SK-N-SH (cell line): ENCODE measurements at regions not wholly inside any gene's neighbourhood (a gene's known extent, or its start where the extent isn't known, plus 50 kb on each side); places are given as distances from the start of the nearest gene placed in this dataset.

ENCODE experiments used
- CTCF ChIA-PET: fragments of 300-600, 350-600 bp; formaldehyde crosslinking; extraction: SDS; loops from one replicate; lab custom pipeline; 2021; lab: Yijun Ruan, JAX
- POLR2A ChIA-PET: fragments of 350-600 bp; sonication (Branson Sonifier 250); formaldehyde crosslinking; extraction: SDS; loops from one replicate; lab custom pipeline; 2020; ENCODE audit warnings: antibody characterized with exemption, inconsistent platforms; lab: Yijun Ruan, JAX
- DNase-seq: peaks from one replicate; pipeline ENCODE4 v3.0.0; 2012
- H2AFZ ChIP-seq: fragments of 200-600 bp; sonication (generic); 2 replicates; pipeline ENCODE4 v1.8.1; 2016; ENCODE audit warnings: antibody characterized with exemption, mild to moderate bottlenecking, low read depth
- H3F3A ChIP-seq: fragments of 200-600 bp; sonication (generic); replicated peaks from 2 replicates; pipeline ENCODE3; 2016; ENCODE audit warnings: antibody characterized with exemption, mild to moderate bottlenecking; ENCODE audit not compliant: insufficient read depth
- H3K27ac ChIP-seq, 2 experiments: fragments of 200-500 bp in 1 of 2; fragments of 200-600 bp in 1 of 2; sonication (Bioruptor generic) in 1 of 2; sonication (generic), shearing (Covaris generic) in 1 of 2; 2 replicates each; pipeline versions ENCODE4 v1.5.1 to v1.6.1; 2014 to 2016; ENCODE audit warnings: low read depth in 2 of 2, inconsistent platforms in 1 of 2, low read length in 1 of 2, mild to moderate bottlenecking in 1 of 2, mixed read lengths in 1 of 2
- H3K27me3 ChIP-seq: fragments of 200-600 bp; sonication (generic), shearing (Covaris generic); 2 replicates; pipeline ENCODE4 v1.6.1; 2016; ENCODE audit warnings: mixed run types; ENCODE audit not compliant: insufficient read depth
- H3K36me3 ChIP-seq, 2 experiments: fragments of 200-500 bp in 1 of 2; fragments of 200-600 bp in 1 of 2; sonication (Bioruptor generic) in 1 of 2; sonication (generic) in 1 of 2; replicated peaks in 1 of 2; 2 replicates each; pipeline versions ENCODE3 to v1.5.1; 2014 to 2016; ENCODE audit warnings: low read length in 1 of 2, mild to moderate bottlenecking in 1 of 2; ENCODE audit not compliant: insufficient read depth in 2 of 2, control insufficient read depth in 1 of 2
- H3K4me1 ChIP-seq, 2 experiments: fragments of 200-500 bp in 1 of 2; fragments of 200-600 bp in 1 of 2; sonication (Bioruptor generic) in 1 of 2; sonication (generic), shearing (Covaris generic) in 1 of 2; 2 replicates each; pipeline versions ENCODE4 v1.5.1 to v1.6.1; 2014 to 2016; ENCODE audit warnings: low read depth in 1 of 2, low read length in 1 of 2, mixed run types in 1 of 2; ENCODE audit not compliant: insufficient read depth in 2 of 2, control insufficient read depth in 1 of 2
- H3K4me2 ChIP-seq: fragments of 200-600 bp; sonication (generic), shearing (Covaris generic); 2 replicates; pipeline ENCODE4 v1.6.1; 2017; ENCODE audit warnings: mixed run types
- H3K4me3 ChIP-seq, 2 experiments: fragments of 200-500 bp in 1 of 2; fragments of 200-600 bp in 1 of 2; sonication (Bioruptor generic) in 1 of 2; sonication (generic), shearing (Covaris generic) in 1 of 2; 2 replicates each; pipeline versions ENCODE4 v1.5.1 to v1.8.1; 2014 to 2016; ENCODE audit warnings: low read depth in 2 of 2, inconsistent platforms in 1 of 2, low read length in 1 of 2, mild to moderate bottlenecking in 1 of 2, mixed read lengths in 1 of 2, moderate library complexity in 1 of 2
- H3K79me2 ChIP-seq: fragments of 200-600 bp; sonication (generic); 2 replicates; pipeline ENCODE4 v1.8.1; 2017; ENCODE audit warnings: mild to moderate bottlenecking; ENCODE audit not compliant: insufficient read depth
- H3K9ac ChIP-seq: fragments of 200-600 bp; sonication (generic); 2 replicates; pipeline ENCODE4 v1.6.1; 2017; ENCODE audit warnings: mixed run types
- H3K9me2 ChIP-seq: fragments of 200-600 bp; sonication (generic); 2 replicates; pipeline ENCODE4 v1.6.1; 2017; ENCODE audit warnings: mixed run types
- H3K9me3 ChIP-seq: fragments of 200-600 bp; sonication (generic); 2 replicates; pipeline ENCODE4 v1.6.1; 2017; ENCODE audit warnings: mixed run types, mild to moderate bottlenecking, moderate library complexity
- H4K20me1 ChIP-seq: fragments of 200-600 bp; sonication (generic); 2 replicates; pipeline ENCODE4 v1.6.1; 2017; ENCODE audit warnings: mild to moderate bottlenecking, mixed run types; ENCODE audit not compliant: insufficient read depth
- CTCF ChIP-seq: fragments of 200-600 bp; sonication (generic); IDR thresholded peaks from 2 replicates; pipeline ENCODE4 v1.6.1; 2017; ENCODE audit warnings: antibody characterized with exemption, mild to moderate bottlenecking, moderate library complexity
- EP300 ChIP-seq, 2 experiments: IDR thresholded peaks; 2 replicates each; pipeline versions ENCODE4 v1.4.0 to v1.6.1; 2012; ENCODE audit warnings: borderline replicate concordance in 1 of 2, low read depth in 1 of 2, low read length in 1 of 2
- EZH2phosphoT487 ChIP-seq: fragments of 200-600 bp; sonication (generic); IDR thresholded peaks from 2 replicates; pipeline ENCODE4 v1.6.1; 2017; ENCODE audit warnings: low read depth, mixed run types, mild to moderate bottlenecking, antibody characterized with exemption, moderate library complexity, borderline replicate concordance
- FOXJ3 ChIP-seq: sonication (generic); formaldehyde crosslinking; IDR thresholded peaks from 2 replicates; pipeline ENCODE4 v1.5.1; 2020; ENCODE audit warnings: mild to moderate bottlenecking, missing genetic modification reagents
- FOXM1 ChIP-seq: IDR thresholded peaks from 2 replicates; pipeline ENCODE4 v1.4.0; 2012; ENCODE audit warnings: low read depth, mild to moderate bottlenecking
- GABPA ChIP-seq: IDR thresholded peaks from 2 replicates; pipeline ENCODE4 v1.4.0; 2012; ENCODE audit warnings: low read depth, mild to moderate bottlenecking
- IRF3 ChIP-seq: fragments of 150-350 bp; IDR thresholded peaks from 2 replicates; pipeline ENCODE4 v1.6.1; 2016; ENCODE audit warnings: mild to moderate bottlenecking, low read depth, low read length
- JUND ChIP-seq: IDR thresholded peaks from 2 replicates; pipeline ENCODE4 v1.4.0; 2012
- NFIC ChIP-seq: IDR thresholded peaks from 2 replicates; pipeline ENCODE4 v1.4.0; 2012; ENCODE audit warnings: borderline replicate concordance
- NRF1 ChIP-seq: IDR thresholded peaks from 2 replicates; pipeline ENCODE4 v1.6.1; 2012; ENCODE audit warnings: low read depth, mild to moderate bottlenecking, low read length
- RFX5 ChIP-seq: IDR thresholded peaks from 2 replicates; pipeline ENCODE4 v1.6.1; 2012; ENCODE audit warnings: mild to moderate bottlenecking, improper control_type of control experiment, low read length
- RXRA ChIP-seq: IDR thresholded peaks from 2 replicates; pipeline ENCODE4 v1.4.0; 2012; ENCODE audit warnings: low read depth, mild to moderate bottlenecking, borderline replicate concordance
- TAF1 ChIP-seq: IDR thresholded peaks from 2 replicates; pipeline ENCODE4 v1.6.1; 2012; ENCODE audit warnings: low read depth, mild to moderate bottlenecking, low read length, moderate library complexity, borderline replicate concordance
- USF1 ChIP-seq: IDR thresholded peaks from 2 replicates; pipeline ENCODE4 v1.4.0; 2012; ENCODE audit warnings: low read depth, borderline replicate concordance
- USF2 ChIP-seq: fragments of 150-350 bp; IDR thresholded peaks from 2 replicates; pipeline ENCODE4 v1.6.1; 2017; ENCODE audit warnings: antibody characterized with exemption, low read length, low read depth, borderline replicate concordance
- ZBTB33 ChIP-seq: IDR thresholded peaks from 2 replicates; pipeline ENCODE4 v1.4.0; 2012; ENCODE audit warnings: low read depth, borderline replicate concordance
- WGBS: methylation state at CpG from one replicate; pipeline ENCODE4 v1.1.6; 2017; ENCODE audit warnings: low lambda C conversion rate; 5-methylcytosine and 5-hydroxymethylcytosine counted together

- no peaks in the 10 kb centered on the region for H3K79me2 ChIP-seq
- ChIA-PET CTCF (no interaction called here), POLR2A (no interaction called here)
Measured at GRCh38 chr3:99506-99905, 97.1 kb upstream of the CHL1 start.

GRCh38 chr3:102484-102883 lies 94.1 kb upstream of the CHL1 start:
- H3K4me1 ChIP-seq, result peaks cover 0 to 2% of the 10 kb centered on the region in 2 experiments; a peak in 1 of 4 replicates
- no peak overlapping the region for H3K9ac ChIP-seq
- TF ChIP-seq IRF3 (no peak), NFIC (no peak), FOXJ3 (CRISPR knock-in tag) (no peak), CTCF (no peak), NRF1 (no peak)
- H3K9me3 ChIP-seq, result peaks cover 3% of the 10 kb centered on the region; the same call in 1 of the 2 replicates
- H3K27ac ChIP-seq, result no peak overlapping the region
- H3K4me2 ChIP-seq, result no peak overlapping the region
- ChIA-PET POLR2A (no interaction called here), CTCF (no interaction called here)
- no peaks in the 10 kb centered on the region for H3K79me2 ChIP-seq
- H3K36me3 ChIP-seq, result no peaks in the 10 kb centered on the region
- no peak for DNase-seq
- no peak overlapping the region for H3K4me3 ChIP-seq
- no peaks in the 10 kb centered on the region for H3K9me2 ChIP-seq
- no peaks in the 10 kb centered on the region for H4K20me1 ChIP-seq
- no peaks in the 10 kb centered on the region for H3K27me3 ChIP-seq
- no peaks in the 10 kb centered on the region for H3F3A ChIP-seq
- WGBS, result 29% methylated on average over 4 of the region's 4 CpGs
- H2AFZ ChIP-seq, result no peak overlapping the region

More at GRCh38 chr3:99506-99905, 97.1 kb upstream of the CHL1 start:
- H3K4me2 ChIP-seq, result no peak overlapping the region
- no peaks in the 10 kb centered on the region for H3F3A ChIP-seq
- WGBS, result 15% methylated on average over 5 of the region's 5 CpGs
- no peaks in the 10 kb centered on the region for H3K9me2 ChIP-seq
- H3K27me3 ChIP-seq, result no peaks in the 10 kb centered on the region
- no peaks in the 10 kb centered on the region for H3K36me3 ChIP-seq
- peak; percentile 13 for DNase-seq
- H2AFZ ChIP-seq, result no peak overlapping the region
- no peak overlapping the region for H3K4me3 ChIP-seq
- H3K27ac ChIP-seq, result no peak overlapping the region
- H4K20me1 ChIP-seq, result no peaks in the 10 kb centered on the region
- peaks cover 3% of the 10 kb centered on the region; the same call in 1 of the 2 replicates for H3K9me3 ChIP-seq
- TF ChIP-seq ZBTB33, result no peak
- no peak for TF ChIP-seq EP300 (IDR thresholded peaks at IDR 0.05; ENCODE audit: borderline replicate concordance in 1 of 2, low read depth in 1 of 2, low read length in 1 of 2)
- no peak for TF ChIP-seq JUND
- no peak for TF ChIP-seq USF2
- no peak for TF ChIP-seq FOXM1
- no peak for TF ChIP-seq GABPA
- no peak for TF ChIP-seq TAF1
- no peak for TF ChIP-seq RXRA
- TF ChIP-seq RFX5, result no peak
- no peak for TF ChIP-seq USF1
- TF ChIP-seq EZH2phosphoT487, result no peak
- TF ChIP-seq, all 33 proteins: peak for 0
- Histone ChIP-seq H3K4me1 (peaks cover 0 to 2% of the 10 kb centered on the region in 2 experiments; a peak in 1 of 4 replicates), H3K9ac (no peak overlapping the region)
